GM12892 (cell line): ENCODE measurements at regions not wholly inside any gene's neighbourhood (a gene's known extent, or its start where the extent isn't known, plus 50 kb on each side); places are given as distances from the start of the nearest gene placed in this dataset.

Source experiments
- POLR2A ChIP-seq: IDR thresholded peaks from 2 replicates; pipeline ENCODE4 v1.6.1; 2011; ENCODE audit warnings: low read depth, low read length, control low read depth
- POLR2AphosphoS5 ChIP-seq: IDR thresholded peaks from 2 replicates; pipeline ENCODE4 v1.6.1; 2011; ENCODE audit warnings: low read depth, low read length, control low read depth

GRCh38 chr5:102690910-102691309 lies 64.2 kb upstream of the PAM start:
- TF ChIP-seq POLR2A (no peak), POLR2AphosphoS5 (no peak)
